ENCODE measurements at regions not wholly inside any gene's neighbourhood (a gene's known extent, or its start where the extent isn't known, plus 50 kb on each side); places are given as distances from the start of the nearest gene placed in this dataset.
"Not testable (repeated sequence)": the region's sequence is repeated elsewhere in the genome, so short reads cannot be mapped to it uniquely, and the experiment has no call there.

GRCh38 chr14:95597784-95598211, 62.9 kb downstream of the GLRX5 start:
- peak; percentile 67 for DNase-seq

GRCh38 chr14:95601650-95602049, 66.8 kb downstream of the GLRX5 start:
- no peak for DNase-seq

GRCh38 chr14:95603415-95603814, 68.6 kb downstream of the GLRX5 start:
- DNase-seq: no peak

- DNase-seq: no peak
Measured at GRCh38 chr14:95606266-95606665, 71.4 kb downstream of the GLRX5 start.

GRCh38 chr14:95608637-95609235, 73.9 kb downstream of the GLRX5 start:
- no peak for DNase-seq

- peak; percentile 38 for DNase-seq
Measured at GRCh38 chr14:95609398-95609990, 74.6 kb downstream of the GLRX5 start.

- DNase-seq: no peak
Measured at GRCh38 chr14:95611293-95611880, 74.8 kb upstream of the TCL1B start.

- no peak for DNase-seq
Measured at GRCh38 chr14:95614349-95614748, 71.9 kb upstream of the TCL1B start.

GRCh38 chr14:95616745-95617144, 69.5 kb upstream of the TCL1B start:
- DNase-seq: no peak

- DNase-seq: no peak
Measured at GRCh38 chr14:95619785-95620417, 66.3 kb upstream of the TCL1B start.

GRCh38 chr14:95620659-95621059, 65.6 kb upstream of the TCL1B start:
- DNase-seq: no peak

GRCh38 chr14:95623195-95623594, 63.0 kb upstream of the TCL1B start:
- no peak for DNase-seq

GRCh38 chr14:95625710-95626109, 60.5 kb upstream of the TCL1B start:
- not testable (repeated sequence) for DNase-seq

GRCh38 chr14:95635051-95635450, 51.2 kb upstream of the TCL1B start:
- no peak for DNase-seq
